ENCODE measurements at regions not wholly inside any gene's neighbourhood (a gene's known extent, or its start where the extent isn't known, plus 50 kb on each side); places are given as distances from the start of the nearest gene placed in this dataset.

GRCh38 chr9:118463419-118463818, 759.2 kb downstream of the TLR4 start:
- TF ChIP-seq CTCF (IDR thresholded peaks at IDR 0.05; ENCODE audit: low read length), result no peak
- TF ChIP-seq EZH2 (IDR thresholded peaks at IDR 0.05; ENCODE audit: borderline replicate concordance, low read length), result no peak

Measured in OCI-LY1 (cell line).